Keratinocyte (primary cell): ENCODE measurements at regions not wholly inside any gene's neighbourhood (a gene's known extent, or its start where the extent isn't known, plus 50 kb on each side); places are given as distances from the start of the nearest gene placed in this dataset.

ENCODE experiments used
- DNase-seq: peaks from one replicate; pipeline ENCODE4 v3.0.0-alpha.2; 2011; ENCODE audit warnings: low read depth, missing footprints, low spot score
- FAIRE-seq: peaks from 2 replicates; lab custom pipeline; 2011; peaks lifted over from hg19 to GRCh38; lab: Jason Lieb, UNC
- H2AFZ ChIP-seq: 2 replicates; pipeline ENCODE4 v1.6.0; 2012; ENCODE audit warnings: low read length, control low read depth, inconsistent platforms; ENCODE audit not compliant: control insufficient read depth
- H3K27ac ChIP-seq: 2 replicates; pipeline ENCODE4 v1.5.1; 2011; ENCODE audit warnings: low read length; ENCODE audit not compliant: control insufficient read depth, insufficient read depth
- H3K27me3 ChIP-seq: 3 replicates; pipeline ENCODE4 v1.6.0; 2011; ENCODE audit warnings: low read length; ENCODE audit not compliant: control insufficient read depth, insufficient read depth; ENCODE audit errors: extremely low read depth
- H3K36me3 ChIP-seq, 2 experiments: 2 replicates in 1 of 2; 3 replicates in 1 of 2; pipeline ENCODE4 v1.5.1; 2011; ENCODE audit warnings: low read length in 2 of 2, mild to moderate bottlenecking in 1 of 2; ENCODE audit not compliant: control insufficient read depth in 2 of 2, insufficient read depth in 2 of 2; ENCODE audit errors: extremely low read depth in 1 of 2
- H3K4me1 ChIP-seq: 3 replicates; pipeline ENCODE4 v1.5.1; 2011; ENCODE audit warnings: low read length; ENCODE audit not compliant: control insufficient read depth, insufficient read depth; ENCODE audit errors: extremely low read depth
- H3K4me2 ChIP-seq: 3 replicates; pipeline ENCODE4 v1.6.0; 2011; ENCODE audit warnings: low read depth, low read length; ENCODE audit not compliant: control insufficient read depth, insufficient read depth; ENCODE audit errors: extremely low read depth
- H3K4me3 ChIP-seq, 3 experiments: fragments of 200-600 bp in 1 of 3; sonication (generic) in 1 of 3; 2 replicates in 2 of 3; 3 replicates in 1 of 3; pipeline ENCODE4 v1.5.1; 2011 to 2016; ENCODE audit warnings: low read length in 3 of 3, mild to moderate bottlenecking in 3 of 3, control low read depth in 2 of 3, inconsistent platforms in 1 of 3, low read depth in 1 of 3, mixed read lengths in 1 of 3, mixed run types in 1 of 3, moderate library complexity in 1 of 3; ENCODE audit not compliant: control insufficient read depth in 2 of 3, insufficient read depth in 2 of 3; ENCODE audit errors: extremely low read depth in 1 of 3
- H3K79me2 ChIP-seq: 2 replicates; pipeline ENCODE4 v1.6.0; 2012; ENCODE audit warnings: low read length; ENCODE audit not compliant: control insufficient read depth, insufficient read depth
- H3K9ac ChIP-seq: 3 replicates; pipeline ENCODE4 v1.6.0; 2011; ENCODE audit warnings: low read length; ENCODE audit not compliant: control insufficient read depth, insufficient read depth; ENCODE audit errors: extremely low read depth
- H3K9me1 ChIP-seq: 3 replicates; pipeline ENCODE4 v1.6.0; 2011; ENCODE audit warnings: low read length; ENCODE audit not compliant: control insufficient read depth, insufficient read depth; ENCODE audit errors: extremely low read depth
- H3K9me3 ChIP-seq: 2 replicates; pipeline ENCODE4 v1.5.1; 2012; ENCODE audit warnings: low read depth, low read length; ENCODE audit not compliant: control insufficient read depth
- H4K20me1 ChIP-seq: 3 replicates; pipeline ENCODE4 v1.6.0; 2011; ENCODE audit warnings: low read length; ENCODE audit not compliant: control insufficient read depth, insufficient read depth; ENCODE audit errors: extremely low read depth
- CTCF ChIP-seq, 3 experiments: IDR thresholded peaks in 1 of 3; conservative IDR thresholded peaks in 1 of 3; optimal IDR thresholded peaks in 1 of 3; 2 replicates in 2 of 3; 3 replicates in 1 of 3; pipeline versions ENCODE3 to v1.5.1; 2011; ENCODE audit warnings: low read length in 3 of 3, mild to moderate bottlenecking in 3 of 3, moderate library complexity in 2 of 3, control low read depth in 1 of 3, inconsistent platforms in 1 of 3; ENCODE audit not compliant: insufficient read depth in 2 of 3; ENCODE audit errors: extremely low read depth in 1 of 3
- EZH2 ChIP-seq: IDR thresholded peaks from one replicate; pipeline ENCODE4 v1.6.1; 2012; ENCODE audit warnings: inconsistent platforms, mild to moderate bottlenecking, low read length, moderate library complexity
- dilution Hi-C: fragments of 300-500 bp; cut with MboI; formaldehyde crosslinking; loops from one replicate; pipeline ENCODE4 v1.7.0; 2020; ENCODE audit warnings: low sequenced_read_pairs; ENCODE audit not compliant: extremely low pct_ligation_motif_present

- Histone ChIP-seq H2AFZ (no peak overlapping the region), H3K27ac (no peak overlapping the region), H3K9me1 (no peaks in the 10 kb centered on the region), H4K20me1 (no peaks in the 10 kb centered on the region), H3K9ac (no peak overlapping the region), H3K4me1 (no peaks in the 10 kb centered on the region), H3K27me3 (no peaks in the 10 kb centered on the region), H3K79me2 (no peaks in the 10 kb centered on the region), H3K36me3 (no peaks in the 10 kb centered on the region), H3K9me3 (no peaks in the 10 kb centered on the region), H3K4me3 (no peak overlapping the region), H3K4me2 (no peak overlapping the region)
- no peak for TF ChIP-seq EZH2
- dilution Hi-C loops = no loop called here
- no peak for FAIRE-seq
- DNase-seq = no peak
Measured at GRCh38 chr11:30110691-30111090, 93.9 kb upstream of the KCNA4 start.

GRCh38 chr11:30111786-30112185, 95.0 kb upstream of the KCNA4 start:
- dilution Hi-C loops = no loop called here
- Histone ChIP-seq H3K9me1 (no peaks in the 10 kb centered on the region), H3K4me2 (no peak overlapping the region), H3K4me3 (no peak overlapping the region), H3K9ac (no peak overlapping the region), H3K4me1 (no peaks in the 10 kb centered on the region), H3K36me3 (no peaks in the 10 kb centered on the region), H3K27ac (no peak overlapping the region), H3K27me3 (no peaks in the 10 kb centered on the region), H2AFZ (no peak overlapping the region), H3K9me3 (no peaks in the 10 kb centered on the region), H4K20me1 (no peaks in the 10 kb centered on the region), H3K79me2 (no peaks in the 10 kb centered on the region)
- no peak for TF ChIP-seq CTCF (optimal IDR thresholded peaks at IDR 0.05 in 1 of 3, IDR thresholded peaks at IDR 0.05 in 1 of 3, conservative IDR thresholded peaks at IDR 0.05 in 1 of 3; ENCODE audit: extremely low read depth in 1 of 3, insufficient read depth in 2 of 3, low read length in 3 of 3)
- no peak for TF ChIP-seq EZH2
- DNase-seq (no peak), FAIRE-seq (no peak)

GRCh38 chr11:30113326-30113898, 96.6 kb upstream of the KCNA4 start:
- H3K27ac ChIP-seq = no peak overlapping the region
- no peaks in the 10 kb centered on the region for H3K36me3 ChIP-seq
- dilution Hi-C loops = no loop called here
- no peaks in the 10 kb centered on the region for H3K9me1 ChIP-seq
- H3K4me2 ChIP-seq = no peak overlapping the region
- no peaks in the 10 kb centered on the region for H3K79me2 ChIP-seq
- H3K4me3 ChIP-seq = no peak overlapping the region
- no peaks in the 10 kb centered on the region for H3K27me3 ChIP-seq
- H3K9me3 ChIP-seq = no peaks in the 10 kb centered on the region
- H3K9ac ChIP-seq = no peak overlapping the region
- TF ChIP-seq EZH2 = no peak
- TF ChIP-seq CTCF (optimal IDR thresholded peaks at IDR 0.05 in 1 of 3, IDR thresholded peaks at IDR 0.05 in 1 of 3, conservative IDR thresholded peaks at IDR 0.05 in 1 of 3; ENCODE audit: extremely low read depth in 1 of 3, insufficient read depth in 2 of 3, low read length in 3 of 3) = no peak
- H4K20me1 ChIP-seq = no peaks in the 10 kb centered on the region
- no peaks in the 10 kb centered on the region for H3K4me1 ChIP-seq
- H2AFZ ChIP-seq = no peak overlapping the region
- FAIRE-seq = no peak
- DNase-seq = no peak
